AG09319 (cell line): ENCODE measurements at regions not wholly inside any gene's neighbourhood (a gene's known extent, or its start where the extent isn't known, plus 50 kb on each side); places are given as distances from the start of the nearest gene placed in this dataset.

Experiments
- DNase-seq: peaks from one replicate; pipeline ENCODE4 v3.0.0-alpha.2; 2010; ENCODE audit warnings: low read depth; ENCODE audit errors: extremely low read depth
- TF ChIP-seq, protein P1 (sequence below): IDR thresholded peaks from 2 replicates; pipeline ENCODE4 v1.5.1; 2011; ENCODE audit warnings: low read depth, mild to moderate bottlenecking, inconsistent platforms, low read length, moderate library complexity

DNA sequence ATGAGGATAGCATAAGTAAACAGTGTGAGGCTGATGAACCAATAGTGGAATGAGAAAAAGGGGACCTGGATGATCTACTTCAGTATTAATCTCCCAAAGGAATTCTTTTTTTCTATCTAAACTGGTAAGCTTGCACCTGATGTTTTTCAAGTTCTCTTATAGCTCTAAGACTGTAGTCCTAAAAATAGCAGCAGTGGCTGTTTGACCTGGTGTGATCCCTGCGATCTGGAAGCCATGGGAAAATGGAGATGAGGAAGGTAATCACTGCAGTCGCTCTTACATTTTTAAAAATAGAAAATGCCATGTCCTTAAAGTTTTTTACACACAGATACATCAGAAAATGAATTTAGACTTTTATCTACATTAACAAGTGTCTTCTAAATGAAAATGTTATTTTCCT is 926.4 kb upstream of the SLC35B3 start:
- TF ChIP-seq, protein P1, sequence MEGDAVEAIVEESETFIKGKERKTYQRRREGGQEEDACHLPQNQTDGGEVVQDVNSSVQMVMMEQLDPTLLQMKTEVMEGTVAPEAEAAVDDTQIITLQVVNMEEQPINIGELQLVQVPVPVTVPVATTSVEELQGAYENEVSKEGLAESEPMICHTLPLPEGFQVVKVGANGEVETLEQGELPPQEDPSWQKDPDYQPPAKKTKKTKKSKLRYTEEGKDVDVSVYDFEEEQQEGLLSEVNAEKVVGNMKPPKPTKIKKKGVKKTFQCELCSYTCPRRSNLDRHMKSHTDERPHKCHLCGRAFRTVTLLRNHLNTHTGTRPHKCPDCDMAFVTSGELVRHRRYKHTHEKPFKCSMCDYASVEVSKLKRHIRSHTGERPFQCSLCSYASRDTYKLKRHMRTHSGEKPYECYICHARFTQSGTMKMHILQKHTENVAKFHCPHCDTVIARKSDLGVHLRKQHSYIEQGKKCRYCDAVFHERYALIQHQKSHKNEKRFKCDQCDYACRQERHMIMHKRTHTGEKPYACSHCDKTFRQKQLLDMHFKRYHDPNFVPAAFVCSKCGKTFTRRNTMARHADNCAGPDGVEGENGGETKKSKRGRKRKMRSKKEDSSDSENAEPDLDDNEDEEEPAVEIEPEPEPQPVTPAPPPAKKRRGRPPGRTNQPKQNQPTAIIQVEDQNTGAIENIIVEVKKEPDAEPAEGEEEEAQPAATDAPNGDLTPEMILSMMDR: no peak
- DNase-seq: no peak

DNA sequence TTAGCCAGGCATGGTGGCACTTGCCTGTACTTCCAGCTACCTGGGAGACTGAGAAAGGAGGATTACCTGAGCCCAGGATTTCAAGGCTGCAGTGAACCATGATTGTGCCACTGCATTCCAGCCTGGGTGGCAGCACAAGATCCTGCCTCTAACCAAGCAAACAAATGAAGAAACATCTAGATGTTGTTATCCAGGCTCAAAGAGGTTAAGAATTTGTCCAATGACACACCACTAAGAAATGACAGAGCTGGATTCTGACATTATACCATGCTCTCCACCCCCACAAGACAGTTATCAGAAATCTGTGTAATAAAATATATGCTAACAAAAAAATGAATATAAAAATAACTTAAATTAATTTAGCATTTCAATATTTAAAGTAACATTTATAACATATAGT is 925.5 kb upstream of the SLC35B3 start:
- TF ChIP-seq, protein P1: no peak
- no peak for DNase-seq

DNA sequence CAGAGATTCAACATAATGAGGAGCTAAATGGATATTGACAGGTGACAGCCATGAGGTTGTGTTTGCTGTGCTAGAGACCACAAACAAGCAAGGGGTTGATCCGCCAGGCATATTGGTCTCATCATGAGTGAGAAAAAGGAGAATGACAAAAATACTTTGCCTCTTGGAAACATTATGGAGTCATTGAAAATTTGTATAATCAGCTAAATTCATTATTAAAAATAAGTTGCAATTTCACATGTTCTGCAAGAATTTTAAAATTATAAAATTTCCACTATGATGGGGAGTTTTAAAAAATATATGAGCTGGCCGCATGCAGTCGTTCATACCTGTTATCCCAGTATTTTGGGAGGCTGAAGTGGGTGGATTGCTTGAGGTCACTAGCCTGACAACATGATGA is 912.3 kb upstream of the SLC35B3 start:
- TF ChIP-seq, protein P1: no peak

DNA sequence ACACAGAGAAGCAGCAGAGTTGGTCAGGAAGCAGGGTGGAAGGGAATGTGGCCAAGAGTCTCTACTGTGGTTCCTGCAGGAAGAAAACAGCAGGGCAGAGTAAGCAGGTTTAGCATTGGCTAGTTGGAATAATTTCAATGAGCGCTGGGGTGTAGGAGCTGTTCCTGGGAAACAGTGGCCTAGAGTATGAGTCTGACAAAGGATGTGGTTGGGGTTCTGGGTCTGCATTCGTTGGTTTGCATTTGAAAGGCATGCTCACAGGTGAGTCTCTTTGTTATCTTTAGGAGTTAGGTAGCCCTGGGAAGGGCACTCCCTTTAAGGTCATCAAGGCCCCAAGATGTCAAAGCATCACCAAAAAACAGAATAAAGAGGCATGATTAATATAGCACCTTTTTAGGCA is 911.6 kb upstream of the SLC35B3 start:
- TF ChIP-seq, protein P1: no peak
- DNase-seq: no peak

More for the DNA sequence above, 912.3 kb upstream of the SLC35B3 start:
- DNase-seq: no peak

DNA sequence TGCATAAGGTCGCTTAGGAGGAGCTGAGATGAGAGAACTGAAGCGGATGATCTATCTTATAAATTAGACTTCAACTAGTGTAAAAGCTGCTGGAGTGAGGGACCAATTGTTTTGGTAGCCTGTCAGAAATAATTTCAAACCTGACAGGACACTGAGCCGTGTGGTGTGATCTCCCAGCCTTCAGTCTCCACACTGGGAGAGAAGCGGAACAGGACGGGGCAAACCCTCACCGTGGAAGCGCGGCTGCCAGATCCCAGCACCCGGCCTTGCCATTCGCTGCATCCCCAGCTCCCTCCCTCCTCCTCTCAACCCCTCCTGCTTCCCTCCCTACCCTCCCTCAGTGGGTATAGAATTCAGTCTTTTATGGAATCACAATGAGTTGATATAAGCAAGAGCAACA is 900.1 kb upstream of the SLC35B3 start:
- TF ChIP-seq, protein P1: no peak
- no peak for DNase-seq

DNA sequence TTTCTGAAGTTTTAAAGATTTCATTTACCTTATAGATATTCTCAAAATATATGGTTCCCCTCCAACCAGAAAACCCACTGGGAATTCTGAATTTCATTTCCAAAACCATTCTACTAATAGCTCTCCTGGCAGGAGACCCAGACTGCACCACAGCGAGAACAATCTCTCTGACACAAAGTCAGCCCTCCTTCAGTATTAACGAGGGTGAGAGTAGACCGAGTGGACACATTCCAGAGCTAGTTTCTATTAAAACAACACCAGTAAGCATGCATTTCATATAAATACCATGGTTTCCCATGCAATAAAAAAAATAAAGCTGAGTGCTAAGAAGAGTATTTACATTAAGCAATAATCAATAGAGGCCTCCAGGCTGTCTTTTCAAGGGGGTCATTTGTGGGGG is 899.6 kb upstream of the SLC35B3 start:
- DNase-seq: no peak
- TF ChIP-seq, protein P1: no peak

DNA sequence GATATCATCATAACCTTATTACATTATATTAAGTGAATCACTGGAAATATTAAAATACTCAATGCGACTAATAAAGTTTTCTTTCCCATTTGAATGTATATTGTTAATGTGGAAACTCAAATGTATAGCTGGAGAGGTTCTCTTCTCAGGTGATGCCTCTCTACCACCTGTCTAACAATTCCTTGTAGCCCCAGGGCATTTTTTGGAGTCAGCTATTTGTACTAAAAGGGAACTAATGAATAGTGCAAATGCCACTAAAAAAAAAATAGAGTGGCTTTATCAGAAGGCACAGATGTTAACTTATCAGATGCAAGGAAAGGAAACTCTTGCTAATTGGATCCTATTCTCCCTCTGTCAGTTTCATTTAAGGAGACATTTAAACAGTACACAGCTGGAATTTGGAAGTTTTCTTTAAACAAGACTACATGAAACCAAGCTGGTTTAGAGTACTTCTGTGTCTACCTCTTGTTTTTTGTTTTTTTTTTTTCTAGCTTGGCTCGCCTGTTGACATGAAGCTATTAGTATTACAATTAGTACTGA is 897.0 kb upstream of the SLC35B3 start:
- no peak for DNase-seq
- TF ChIP-seq, protein P1: no peak
